Neural cell (in vitro differentiated cells): ENCODE measurements at regions not wholly inside any gene's neighbourhood (a gene's known extent, or its start where the extent isn't known, plus 50 kb on each side); places are given as distances from the start of the nearest gene placed in this dataset.

Experiments
- H2AFZ ChIP-seq: fragments of 200-600, 300-800 bp; sonication (generic), shearing (Covaris generic); 2 replicates; pipeline ENCODE4 v1.6.0; 2014; ENCODE audit warnings: low read depth, mild to moderate bottlenecking, antibody characterized with exemption, low read length, moderate library complexity
- H3F3A ChIP-seq: fragments of 200-600 bp; shearing (Covaris generic); 2 replicates; pipeline ENCODE4 v1.6.1; 2016; ENCODE audit warnings: mild to moderate bottlenecking, moderate library complexity, mixed read lengths, antibody characterized with exemption, low read length; ENCODE audit not compliant: insufficient read depth, poor library complexity, severe bottlenecking
- H3K27ac ChIP-seq: fragments of 200-600, 300-800 bp; sonication (generic), shearing (Covaris generic); 2 replicates; pipeline ENCODE4 v1.5.1; 2014; ENCODE audit warnings: mild to moderate bottlenecking, low read length, moderate library complexity
- H3K27me3 ChIP-seq: fragments of 300-800, 200-600 bp; sonication (generic), shearing (Covaris generic); 2 replicates; pipeline ENCODE4 v1.6.0; 2014; ENCODE audit warnings: mild to moderate bottlenecking, low read depth, low read length, moderate library complexity; ENCODE audit not compliant: insufficient read depth
- H3K36me3 ChIP-seq: fragments of 300-800, 200-600 bp; sonication (generic), shearing (Covaris generic); 2 replicates; pipeline ENCODE4 v1.5.1; 2014; ENCODE audit warnings: mild to moderate bottlenecking, antibody characterized with exemption, low read length, moderate library complexity; ENCODE audit not compliant: insufficient read depth
- H3K4me2 ChIP-seq: fragments of 300-800, 200-600 bp; sonication (generic), shearing (Covaris generic); 2 replicates; pipeline ENCODE4 v1.6.0; 2014; ENCODE audit warnings: mild to moderate bottlenecking, low read length
- H3K4me3 ChIP-seq: fragments of 300-800, 200-600 bp; sonication (generic), shearing (Covaris generic); 2 replicates; pipeline ENCODE4 v1.5.1; 2014; ENCODE audit warnings: mild to moderate bottlenecking, low read length, moderate library complexity
- H3K79me2 ChIP-seq: fragments of 200-600 bp; shearing (Covaris generic); replicated peaks from 2 replicates; pipeline ENCODE4 v1.6.0; 2014; ENCODE audit warnings: mild to moderate bottlenecking, low read length, moderate library complexity; ENCODE audit not compliant: insufficient read depth
- H3K9ac ChIP-seq: fragments of 300-800, 200-600 bp; sonication (generic), shearing (Covaris generic); 2 replicates; pipeline ENCODE4 v1.6.1; 2016; ENCODE audit warnings: mild to moderate bottlenecking, low read length, mixed read lengths
- H3K9me2 ChIP-seq: fragments of 200-600 bp; shearing (Covaris generic); 2 replicates; pipeline ENCODE4 v1.6.1; 2016; ENCODE audit warnings: mild to moderate bottlenecking, low read length, mixed read lengths; ENCODE audit not compliant: insufficient read depth
- H3K9me3 ChIP-seq: fragments of 200-600, 300-800 bp; sonication (generic), shearing (Covaris generic); 2 replicates; pipeline ENCODE4 v1.6.1; 2016; ENCODE audit warnings: mild to moderate bottlenecking, mixed run types, low read length, moderate library complexity, mixed read lengths
- H4K20me1 ChIP-seq: fragments of 200-600 bp; shearing (Covaris generic); 2 replicates; pipeline ENCODE4 v1.6.1; 2016; ENCODE audit warnings: mild to moderate bottlenecking, mixed run types; ENCODE audit not compliant: insufficient read depth
- CTCF ChIP-seq: fragments of 450-650 bp; IDR thresholded peaks from 2 replicates; pipeline ENCODE4 v1.5.1; 2014; ENCODE audit warnings: antibody characterized with exemption, mild to moderate bottlenecking, moderate library complexity; ENCODE audit not compliant: poor library complexity, severe bottlenecking
- EP300 ChIP-seq: fragments of 450-650 bp; conservative IDR thresholded peaks from 2 replicates; pipeline ENCODE4 v1.6.1; 2014; ENCODE audit warnings: antibody characterized with exemption, mild to moderate bottlenecking, moderate library complexity; ENCODE audit not compliant: poor library complexity, severe bottlenecking
- EZH2 ChIP-seq: fragments of 200-600, 300-800 bp; shearing (Covaris generic), sonication (generic); IDR thresholded peaks from 2 replicates; pipeline ENCODE4 v1.6.1; 2014; ENCODE audit warnings: antibody characterized with exemption, low read length, borderline replicate concordance, mild to moderate bottlenecking; ENCODE audit not compliant: insufficient read depth, poor library complexity, severe bottlenecking
- MXI1 ChIP-seq: fragments of 450-650 bp; conservative IDR thresholded peaks from 2 replicates; pipeline ENCODE4 v1.6.1; 2014; ENCODE audit warnings: antibody characterized with exemption, mild to moderate bottlenecking; ENCODE audit not compliant: poor library complexity, severe bottlenecking
- POLR2AphosphoS5 ChIP-seq: IDR thresholded peaks from 2 replicates; pipeline ENCODE4 v1.6.1; 2012
- RAD21 ChIP-seq: fragments of 450-650 bp; conservative IDR thresholded peaks from 2 replicates; pipeline ENCODE4 v1.6.1; 2014; ENCODE audit warnings: antibody characterized with exemption, mild to moderate bottlenecking, moderate library complexity
- REST ChIP-seq: IDR thresholded peaks from 2 replicates; pipeline ENCODE4 v1.6.1; 2012; ENCODE audit warnings: borderline replicate concordance
- SMC3 ChIP-seq: fragments of 450-650 bp; conservative IDR thresholded peaks from 2 replicates; pipeline ENCODE4 v1.6.1; 2014; ENCODE audit warnings: antibody characterized with exemption, mild to moderate bottlenecking, moderate library complexity; ENCODE audit not compliant: poor library complexity
- TAF1 ChIP-seq: IDR thresholded peaks from 2 replicates; pipeline ENCODE4 v1.6.1; 2012; ENCODE audit warnings: low read depth

- Histone ChIP-seq H3K27ac (no peak overlapping the region), H2AFZ (no peak overlapping the region), H3K4me3 (no peak overlapping the region), H4K20me1 (no peaks in the 10 kb centered on the region), H3K36me3 (no peaks in the 10 kb centered on the region), H3K9me3 (peaks cover 4% of the 10 kb centered on the region), H3K79me2 (no peaks in the 10 kb centered on the region), H3F3A (no peaks in the 10 kb centered on the region), H3K9me2 (no peaks in the 10 kb centered on the region), H3K4me2 (no peak overlapping the region), H3K9ac (no peak overlapping the region), H3K27me3 (no peaks in the 10 kb centered on the region)
- TF ChIP-seq MXI1 (no peak), TAF1 (no peak)
Observed at GRCh38 chr1:218507355-218508002, 162.3 kb downstream of the TGFB2 start.

GRCh38 chr1:218510153-218510772 lies 165.1 kb downstream of the TGFB2 start:
- Histone ChIP-seq H4K20me1 (no peaks in the 10 kb centered on the region), H3K9me2 (no peaks in the 10 kb centered on the region), H3K27me3 (no peaks in the 10 kb centered on the region), H2AFZ (no peak overlapping the region), H3K79me2 (no peaks in the 10 kb centered on the region), H3K4me2 (no peak overlapping the region), H3K27ac (no peak overlapping the region), H3F3A (no peaks in the 10 kb centered on the region), H3K9me3 (peaks cover 4% of the 10 kb centered on the region), H3K36me3 (no peaks in the 10 kb centered on the region), H3K4me3 (no peak overlapping the region), H3K9ac (no peak overlapping the region)
- TF ChIP-seq EP300, result no peak
- no peak for TF ChIP-seq EZH2
- TF ChIP-seq REST, result no peak
- TF ChIP-seq POLR2AphosphoS5, result no peak
- TF ChIP-seq MXI1, result no peak
- TF ChIP-seq RAD21, result no peak

DNA sequence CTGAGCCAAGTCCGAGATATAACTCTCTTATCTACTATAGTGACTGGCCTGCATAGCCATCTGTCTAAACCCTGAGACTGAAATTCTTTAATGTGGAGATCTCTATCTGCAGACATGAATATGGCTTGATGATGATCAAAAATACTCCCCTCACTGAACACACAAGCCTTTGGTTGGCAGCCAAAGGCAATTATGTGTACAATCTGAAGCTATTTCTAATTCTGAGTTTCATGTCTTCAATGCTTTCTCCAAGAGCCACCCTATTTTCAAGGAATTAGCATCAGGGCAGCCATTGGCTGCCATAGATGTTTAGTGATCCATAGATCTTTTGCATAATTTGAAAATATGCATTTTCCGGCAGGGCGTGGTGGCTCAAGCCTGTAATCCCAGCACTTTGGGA lies 168.2 kb downstream of the TGFB2 start:
- no peaks in the 10 kb centered on the region for H4K20me1 ChIP-seq
- H3K9ac ChIP-seq, result no peak overlapping the region
- no peaks in the 10 kb centered on the region for H3K27me3 ChIP-seq
- H2AFZ ChIP-seq, result no peak overlapping the region
- H3K9me2 ChIP-seq, result no peaks in the 10 kb centered on the region
- no peak overlapping the region for H3K4me2 ChIP-seq
- no peak overlapping the region for H3K27ac ChIP-seq
- no peaks in the 10 kb centered on the region for H3K36me3 ChIP-seq
- H3K4me3 ChIP-seq, result no peak overlapping the region
- TF ChIP-seq REST, result no peak
- no peak for TF ChIP-seq SMC3
- TF ChIP-seq POLR2AphosphoS5, result no peak
- TF ChIP-seq EZH2, result no peak
- TF ChIP-seq RAD21, result no peak
- TF ChIP-seq CTCF, result no peak
- no peak for TF ChIP-seq TAF1
- TF ChIP-seq EP300, result no peak
- no peak for TF ChIP-seq MXI1
- H3F3A ChIP-seq, result no peaks in the 10 kb centered on the region
- no peaks in the 10 kb centered on the region for H3K79me2 ChIP-seq
- no peaks in the 10 kb centered on the region for H3K9me3 ChIP-seq
